Stimulated activated CD4-positive, alpha-beta T cell treated with anti-CD3 and anti-CD28 coated beads, TNF-alpha, amount 100 ng/mL, for 1 hour (primary cell): ENCODE measurements at regions not wholly inside any gene's neighbourhood (a gene's known extent, or its start where the extent isn't known, plus 50 kb on each side); places are given as distances from the start of the nearest gene placed in this dataset.

ENCODE experiments used
- DNase-seq, 3 donors: peaks; one replicate each; pipeline ENCODE4 v3.0.0-alpha.2; 2020; ENCODE audit warnings: low read depth in 3 of 3, low spot score in 1 of 3

DNA sequence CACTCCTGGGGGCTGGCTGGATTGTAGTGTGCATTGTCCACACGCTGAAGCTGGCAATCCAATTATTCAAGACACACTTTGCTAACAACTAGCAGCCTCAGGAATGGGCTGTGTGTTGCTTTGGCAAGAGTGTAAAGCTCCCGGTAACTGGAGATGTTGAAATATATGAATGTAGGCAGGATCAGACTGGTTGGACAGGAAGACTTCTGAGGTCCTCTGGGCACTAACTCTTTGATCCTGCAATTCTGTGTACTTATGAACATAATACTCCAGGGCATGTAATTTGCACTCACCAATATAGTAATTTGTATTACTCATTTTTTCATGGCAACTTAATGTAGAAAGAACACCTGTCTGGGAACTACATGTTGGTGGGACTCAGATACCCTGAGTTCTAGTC, 106.7 kb upstream of the SLC28A3 start:
- DNase-seq, result no peak

DNA sequence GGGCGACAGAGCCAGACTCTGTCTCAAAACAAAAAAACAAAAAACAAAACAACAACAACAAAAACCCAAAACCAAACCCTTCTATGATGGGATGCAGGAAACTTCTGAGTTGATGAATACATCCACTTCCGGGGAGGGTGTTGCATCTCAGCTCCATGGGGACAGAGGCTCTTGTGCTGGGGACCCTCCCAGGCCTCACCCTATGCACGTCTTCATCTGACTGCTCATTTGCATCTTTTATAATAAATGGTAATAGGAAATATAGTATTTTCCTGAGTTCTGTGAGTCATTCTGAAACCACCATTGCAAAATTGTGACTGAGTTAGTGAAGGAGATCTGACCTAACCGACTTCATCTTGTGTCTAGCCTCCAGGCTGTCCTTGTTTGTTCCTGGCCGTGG, 109.5 kb upstream of the SLC28A3 start:
- no peak for DNase-seq

DNA sequence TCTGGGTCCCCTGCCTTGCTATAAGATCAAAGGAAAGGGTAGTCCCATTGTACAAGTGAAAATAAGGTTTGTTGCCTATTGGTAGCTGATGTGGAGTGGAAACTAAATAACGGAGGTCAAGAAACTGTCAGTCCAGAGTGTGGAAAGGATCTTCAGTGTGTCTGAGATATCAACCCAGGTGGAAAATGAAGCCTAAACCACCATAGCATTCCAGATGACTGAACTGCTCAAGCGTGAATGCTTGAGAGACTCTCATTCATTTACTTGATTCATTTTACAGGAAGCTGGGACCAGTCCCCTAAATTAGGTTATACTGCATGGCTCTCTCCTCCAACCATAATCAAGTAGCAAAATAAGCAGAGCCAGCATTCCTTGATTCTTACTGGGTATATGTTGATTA, 116.0 kb upstream of the SLC28A3 start:
- no peak for DNase-seq

DNA sequence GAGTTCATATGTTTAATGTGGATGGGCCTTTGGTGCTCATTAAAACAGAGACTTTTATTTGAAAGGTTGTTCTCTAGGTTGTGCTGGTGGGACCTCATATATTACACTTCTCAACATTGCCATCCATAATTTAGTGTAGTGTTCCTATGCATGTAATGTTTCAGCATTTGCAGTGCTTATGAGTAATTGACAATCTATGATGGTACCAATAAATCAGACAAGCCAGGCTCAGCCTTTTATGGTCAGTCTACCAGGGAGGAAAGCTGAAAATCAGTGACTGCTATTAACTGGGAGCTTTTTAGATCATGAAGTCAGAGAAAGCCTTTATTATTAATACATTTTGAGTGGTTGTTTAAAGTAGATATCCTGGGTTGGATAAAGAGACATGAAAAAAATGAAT, 120.1 kb upstream of the SLC28A3 start:
- DNase-seq, result no peak

DNA sequence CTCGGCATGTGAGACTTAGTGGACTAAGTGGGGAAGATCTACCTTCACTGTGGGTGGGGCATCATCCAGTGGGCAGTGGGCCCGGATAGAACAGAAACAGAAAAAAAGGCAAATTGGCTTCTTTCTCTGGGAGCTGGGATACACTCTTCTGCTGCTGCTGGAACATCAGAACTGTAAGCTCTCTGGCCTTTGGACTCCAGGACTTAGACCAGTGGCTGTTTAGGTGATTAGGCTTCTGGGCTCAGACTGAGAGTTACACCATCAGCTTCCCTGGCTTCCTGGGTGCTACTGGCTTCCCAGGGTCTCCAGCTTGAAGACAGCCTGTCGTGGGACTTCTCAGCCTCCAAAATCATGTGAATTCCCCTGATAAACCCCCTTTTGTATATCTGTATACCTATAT, 122.7 kb upstream of the SLC28A3 start:
- no peak for DNase-seq

DNA sequence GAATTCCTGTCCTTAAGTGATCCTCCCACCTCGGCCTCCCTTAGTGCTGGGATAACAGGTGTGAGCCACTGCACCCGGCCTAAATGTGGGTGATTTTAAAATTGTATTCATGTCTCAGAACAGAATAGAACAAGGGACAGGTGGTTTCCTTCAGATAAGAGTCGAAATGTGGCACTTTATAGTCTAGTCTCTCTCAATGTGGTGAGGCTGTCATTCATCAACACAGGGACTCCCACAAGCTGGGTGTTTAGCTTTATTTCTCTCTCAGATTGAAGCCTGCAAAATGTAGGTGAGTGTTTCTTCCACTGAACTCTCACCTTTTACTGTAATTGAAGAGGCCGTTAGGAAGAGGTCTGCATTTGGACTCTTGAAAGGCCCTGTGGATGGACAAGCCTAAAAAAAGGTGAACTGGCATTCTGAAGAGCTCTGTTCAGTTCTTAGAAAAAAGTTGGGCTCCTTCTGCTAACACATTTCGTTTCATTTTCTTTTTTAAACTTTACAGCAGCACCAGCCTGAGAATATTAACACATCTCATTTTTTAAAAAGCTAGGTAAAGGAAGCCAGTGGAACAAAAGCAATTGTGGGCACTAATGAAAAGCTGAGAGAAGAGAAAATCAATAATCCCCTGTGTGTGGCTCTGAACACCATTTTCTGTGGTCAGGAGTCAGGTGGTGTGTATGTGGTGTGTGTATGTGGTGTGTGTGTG, 126.2 kb upstream of the SLC28A3 start:
- no peak for DNase-seq

DNA sequence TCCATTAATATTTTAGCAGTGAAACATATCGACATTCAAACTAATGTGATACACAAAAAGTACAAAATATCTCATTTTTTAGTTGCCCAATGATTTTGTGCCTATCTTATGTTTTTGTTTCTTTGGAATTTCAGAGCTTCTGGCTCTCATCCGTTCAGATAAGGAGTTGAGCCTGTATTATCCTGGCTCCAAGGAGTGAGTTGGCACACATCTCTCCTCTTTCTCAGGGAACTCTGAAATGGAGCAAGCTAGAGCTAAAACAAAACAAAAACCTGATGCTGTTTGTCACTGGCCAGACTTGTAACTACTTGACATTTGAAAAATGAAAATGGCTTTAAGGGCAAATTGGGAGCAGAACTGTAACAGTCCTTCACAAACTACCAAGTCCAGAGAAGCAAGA, 131.3 kb upstream of the SLC28A3 start:
- DNase-seq, result no peak

DNA sequence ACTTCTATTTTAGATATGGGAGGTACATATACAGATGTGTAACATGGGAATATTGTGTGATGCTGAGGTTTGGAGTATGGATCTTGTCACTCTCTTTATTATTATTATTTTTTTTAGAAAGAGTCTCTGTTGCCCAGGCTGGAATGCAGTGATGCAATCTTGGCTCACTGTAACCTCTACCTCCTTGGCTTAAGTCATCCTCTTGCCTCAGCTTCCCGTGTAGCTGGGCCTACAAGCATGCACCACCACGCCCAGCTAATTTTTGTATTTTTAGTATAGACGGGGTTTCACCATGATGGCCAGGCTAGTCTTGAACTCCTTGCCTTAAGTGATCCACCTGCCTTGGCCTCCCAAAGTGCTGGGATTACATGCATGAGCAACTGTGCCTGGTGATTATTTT, 138.4 kb upstream of the SLC28A3 start:
- no peak for DNase-seq

DNA sequence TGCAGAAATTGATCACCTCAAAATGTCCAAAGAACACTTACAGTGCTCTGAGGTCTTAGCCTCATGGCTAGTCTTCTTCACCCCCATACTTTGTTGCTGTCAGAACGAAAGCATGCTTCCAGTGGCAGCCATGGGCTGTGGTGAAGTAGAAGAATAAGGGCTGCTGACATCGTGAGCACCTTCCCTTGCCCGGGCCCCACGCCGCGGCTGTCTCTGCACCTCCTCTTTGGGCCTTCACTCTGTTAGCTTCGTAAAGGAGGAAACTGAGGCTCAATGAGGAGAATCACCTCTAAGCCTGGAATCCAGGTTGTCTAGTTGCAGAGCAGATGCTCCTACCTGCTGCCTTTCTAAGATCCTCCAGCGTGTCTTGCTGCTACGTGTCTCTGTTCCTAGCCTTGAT, 139.5 kb upstream of the SLC28A3 start:
- DNase-seq, result no peak

DNA sequence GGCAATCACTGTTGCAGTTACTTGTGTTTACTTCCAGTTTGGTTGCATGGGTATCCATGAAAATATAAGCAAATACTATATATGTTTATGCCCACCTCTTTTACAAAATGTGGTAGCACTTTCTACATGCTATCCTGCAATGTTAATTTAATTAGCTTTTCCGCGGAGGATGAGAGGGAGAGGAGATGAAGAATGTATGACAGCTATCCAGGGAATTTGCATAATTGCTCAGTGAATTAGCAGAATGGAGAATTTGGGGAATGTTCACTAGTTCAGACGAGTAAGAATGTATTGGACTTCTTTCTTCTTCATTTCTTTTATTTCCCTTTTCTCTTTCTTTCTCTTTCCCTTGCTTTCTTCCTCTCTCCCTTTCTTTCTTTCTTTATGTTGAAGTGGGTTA, 140.7 kb upstream of the SLC28A3 start:
- DNase-seq, result no peak

DNA sequence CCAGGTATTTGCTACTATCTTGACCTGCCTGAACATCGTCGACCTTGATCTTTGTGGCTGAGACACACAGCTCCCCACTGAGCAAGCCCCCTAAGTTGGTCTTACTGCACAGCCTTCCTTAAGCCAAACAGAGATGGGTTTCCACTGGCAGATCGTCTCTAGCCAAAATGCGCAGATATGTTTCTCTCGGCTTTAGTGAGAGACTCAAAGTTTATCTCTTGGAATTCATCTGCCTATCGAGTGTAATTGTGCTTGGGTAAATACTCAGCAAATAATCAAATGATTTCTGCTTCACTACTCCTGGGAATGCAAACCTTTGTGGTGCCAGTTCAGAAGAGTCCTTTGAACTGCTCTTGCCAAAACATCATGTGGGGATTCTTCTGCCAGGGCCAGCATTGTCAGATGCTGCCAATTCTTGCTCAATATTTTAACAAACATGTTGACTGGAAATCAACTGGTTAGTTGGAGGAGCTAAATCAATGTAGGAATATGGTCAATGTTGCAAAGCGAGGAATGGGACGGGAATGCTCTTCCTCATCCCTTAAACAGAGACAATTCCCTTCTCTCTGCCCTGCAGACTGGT, 141.2 kb upstream of the SLC28A3 start:
- no peak for DNase-seq

DNA sequence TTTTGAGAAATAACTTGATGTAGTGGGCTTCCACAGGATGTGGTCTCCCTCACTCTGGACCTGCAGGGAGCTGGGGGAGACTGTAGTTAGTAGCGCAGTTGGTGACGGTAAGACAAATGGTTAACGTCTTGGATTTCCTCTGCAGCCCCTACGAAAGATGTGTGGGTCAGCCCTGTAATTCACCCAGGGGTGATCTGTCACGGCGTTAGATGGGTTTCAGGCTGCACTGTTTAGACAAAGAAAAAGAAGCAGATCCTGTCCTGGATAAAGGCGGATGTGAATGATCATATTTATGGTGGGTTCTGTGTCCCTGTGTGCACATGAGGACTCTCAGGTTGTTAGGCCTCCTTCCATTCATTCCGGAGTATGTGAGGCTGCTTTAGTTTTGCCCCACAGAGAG, 142.0 kb upstream of the SLC28A3 start:
- DNase-seq, result no peak

DNA sequence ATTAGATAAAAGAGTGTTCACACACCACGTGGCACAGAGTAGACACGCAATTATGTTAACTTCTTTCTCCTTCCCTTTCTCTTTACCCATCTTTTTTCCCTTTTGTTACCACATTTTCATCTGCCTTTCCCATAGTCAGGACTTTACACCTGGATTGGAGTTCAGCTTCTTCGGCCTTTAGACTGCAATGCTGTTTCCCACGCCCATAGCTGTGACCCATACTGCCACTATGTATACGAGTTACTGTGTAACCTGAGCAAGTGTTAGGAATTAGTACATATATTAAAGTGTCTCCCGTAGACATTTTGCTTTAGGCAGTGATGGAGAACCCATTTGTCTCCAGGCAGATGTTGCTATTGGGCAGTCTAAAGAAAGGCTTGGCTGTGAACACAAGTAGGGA, 143.6 kb upstream of the SLC28A3 start:
- no peak for DNase-seq

DNA sequence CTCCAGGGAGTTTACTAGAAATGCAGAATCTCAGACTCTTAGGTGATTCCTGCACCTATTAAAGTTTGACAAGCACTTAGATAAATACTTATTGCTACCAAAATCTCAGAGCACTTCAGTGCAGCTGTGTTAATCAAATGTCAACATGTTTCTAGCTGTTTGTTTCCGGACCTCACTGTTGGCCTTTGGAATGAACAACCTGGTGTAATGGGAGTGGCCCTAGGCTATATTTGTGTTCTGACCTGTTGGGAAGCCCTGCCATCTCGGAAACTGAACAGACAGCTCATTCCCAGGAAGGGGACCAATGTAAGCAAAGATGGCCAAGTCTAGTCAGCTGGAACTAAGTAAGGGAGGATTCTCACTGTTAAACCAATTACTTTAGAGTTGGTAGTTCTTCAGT, 145.0 kb upstream of the SLC28A3 start:
- DNase-seq, result no peak

DNA sequence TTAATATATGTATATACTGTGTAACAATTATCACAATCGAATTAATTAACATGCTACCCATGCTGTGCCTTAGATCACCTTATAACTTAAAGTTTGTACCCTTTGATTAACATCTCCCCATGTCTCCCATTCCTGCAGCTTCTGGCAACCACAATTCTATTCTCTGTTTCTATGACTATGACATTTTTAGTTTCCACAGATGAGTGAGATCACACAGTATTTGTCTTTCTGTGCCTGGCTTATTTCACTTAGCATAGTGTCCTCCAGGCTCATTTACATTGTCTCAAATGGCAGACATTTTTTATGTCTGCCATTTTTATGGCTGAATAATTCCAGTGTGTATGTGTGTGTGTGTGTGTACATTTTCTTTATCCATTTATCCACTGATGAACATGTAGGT, 146.1 kb upstream of the SLC28A3 start:
- no peak for DNase-seq

DNA sequence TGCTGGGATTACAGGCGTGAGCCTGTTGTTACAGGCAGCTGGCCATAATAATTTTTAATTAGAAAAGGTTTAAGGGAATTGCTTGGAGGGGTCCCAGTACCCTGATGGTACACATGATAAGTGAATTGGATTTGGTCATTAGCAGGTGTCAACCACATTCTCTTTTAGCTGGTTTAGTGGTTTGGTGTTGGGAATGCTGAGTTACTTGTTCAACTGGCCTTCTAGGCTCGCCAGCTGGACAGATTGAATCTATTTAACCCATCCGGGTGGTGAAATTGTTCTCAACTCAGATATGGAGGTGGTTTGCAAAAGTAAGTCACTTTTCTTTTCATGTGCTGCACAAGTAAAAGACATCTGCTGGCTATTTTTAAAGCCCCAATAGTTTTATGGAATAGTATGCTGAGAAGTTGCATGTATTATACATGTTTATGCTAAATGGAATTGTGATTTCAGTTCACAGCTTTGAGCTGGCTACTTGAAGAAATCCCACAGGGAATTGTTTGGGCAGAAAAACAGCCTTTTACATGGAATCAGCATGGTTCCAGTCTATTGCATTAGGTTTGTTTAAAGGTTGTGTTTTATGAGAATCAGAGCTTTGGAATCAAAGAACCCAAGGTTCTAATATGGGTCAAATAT, 149.8 kb upstream of the SLC28A3 start:
- no peak for DNase-seq

DNA sequence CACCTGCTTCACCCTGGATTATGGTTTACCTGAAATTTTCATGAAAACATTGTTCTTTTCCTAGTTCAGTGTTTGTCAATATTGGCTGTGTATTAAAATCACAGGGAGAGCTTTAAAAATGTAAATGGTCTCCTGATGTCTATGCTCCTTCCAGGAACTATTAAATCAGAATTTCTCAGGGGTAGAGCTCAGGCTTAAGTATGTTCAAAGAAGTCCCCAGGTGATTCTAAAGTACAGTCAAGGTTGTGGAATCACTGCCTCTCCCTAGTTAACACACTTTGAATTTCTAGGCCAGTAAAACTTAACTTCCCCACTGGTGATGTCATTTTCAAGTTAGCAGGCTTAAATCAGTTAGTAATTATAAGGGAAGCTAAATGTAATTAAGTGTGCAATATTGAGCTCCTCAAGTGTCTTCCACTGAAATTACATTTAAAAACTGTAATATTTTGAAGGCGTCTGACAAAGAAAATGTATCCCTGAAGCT, 150.3 kb upstream of the SLC28A3 start:
- no peak for DNase-seq

DNA sequence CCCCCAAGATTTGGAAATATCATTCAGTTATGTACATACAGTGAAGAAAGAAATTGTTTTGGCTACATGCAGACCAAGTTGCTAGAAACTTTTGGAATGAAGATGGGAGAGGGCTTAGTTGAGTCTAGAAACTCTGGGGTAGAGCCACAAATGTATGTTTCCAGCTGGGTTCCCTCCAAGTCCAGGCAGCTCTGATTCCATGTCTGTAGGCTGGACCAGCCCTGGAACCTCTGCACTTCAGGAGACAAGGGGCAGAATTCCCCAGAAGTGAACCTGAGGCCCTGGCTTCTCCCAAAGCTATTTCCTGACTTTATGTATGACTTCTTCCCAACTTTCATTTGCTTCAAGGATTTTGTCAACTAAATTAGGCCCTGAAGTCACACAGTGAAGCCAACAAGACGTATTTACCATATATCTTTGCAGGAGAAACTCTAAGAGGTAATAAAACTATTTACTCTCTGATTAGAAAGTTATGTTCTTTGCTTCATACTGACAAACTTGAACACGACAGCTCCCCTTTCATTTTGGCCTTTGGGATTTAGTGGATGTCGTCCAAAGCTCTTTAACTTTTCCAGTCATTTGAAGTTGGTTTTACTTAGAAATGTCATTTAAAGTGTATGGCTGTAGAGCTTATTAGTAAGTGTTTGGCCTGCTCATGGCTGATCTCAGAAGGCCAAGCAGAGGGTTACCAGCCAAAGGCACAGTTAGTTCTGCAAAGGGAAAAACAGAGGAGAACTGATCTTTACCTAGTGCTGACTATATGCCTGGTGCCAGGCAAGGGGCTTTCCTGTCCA, 152.0 kb upstream of the SLC28A3 start:
- DNase-seq, result no peak

DNA sequence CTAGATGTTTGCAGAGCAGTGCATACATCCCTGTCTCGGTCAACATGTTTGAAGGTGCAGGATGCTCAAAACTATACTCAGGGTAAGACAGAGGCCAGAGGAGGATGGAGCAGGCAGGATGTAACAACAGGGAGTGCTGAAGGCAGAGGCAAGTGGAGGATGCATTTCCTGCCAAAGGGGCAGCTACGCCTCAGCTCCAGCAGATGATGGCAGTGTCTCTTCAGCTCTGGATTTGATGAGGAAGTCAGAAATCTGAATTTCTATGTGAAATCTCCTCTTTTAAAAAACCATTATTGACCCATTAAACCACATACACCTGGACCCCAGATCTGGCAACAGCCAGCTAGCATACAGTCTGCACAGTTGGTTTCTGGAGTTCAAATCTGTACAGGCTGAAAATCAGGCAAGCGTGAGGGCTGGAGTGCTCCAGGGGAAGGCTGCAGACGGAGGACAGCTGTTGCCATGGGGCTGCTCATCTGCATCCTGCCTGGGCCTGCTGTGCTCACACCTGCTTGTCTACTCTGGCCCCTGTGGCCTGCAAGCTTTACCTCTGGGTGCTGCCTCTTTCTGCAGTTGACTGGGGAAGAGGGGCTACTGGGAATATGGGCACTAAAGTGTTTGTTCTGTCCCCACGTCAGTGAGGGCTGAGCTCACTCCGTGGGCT, 152.9 kb upstream of the SLC28A3 start:
- DNase-seq, result no peak

DNA sequence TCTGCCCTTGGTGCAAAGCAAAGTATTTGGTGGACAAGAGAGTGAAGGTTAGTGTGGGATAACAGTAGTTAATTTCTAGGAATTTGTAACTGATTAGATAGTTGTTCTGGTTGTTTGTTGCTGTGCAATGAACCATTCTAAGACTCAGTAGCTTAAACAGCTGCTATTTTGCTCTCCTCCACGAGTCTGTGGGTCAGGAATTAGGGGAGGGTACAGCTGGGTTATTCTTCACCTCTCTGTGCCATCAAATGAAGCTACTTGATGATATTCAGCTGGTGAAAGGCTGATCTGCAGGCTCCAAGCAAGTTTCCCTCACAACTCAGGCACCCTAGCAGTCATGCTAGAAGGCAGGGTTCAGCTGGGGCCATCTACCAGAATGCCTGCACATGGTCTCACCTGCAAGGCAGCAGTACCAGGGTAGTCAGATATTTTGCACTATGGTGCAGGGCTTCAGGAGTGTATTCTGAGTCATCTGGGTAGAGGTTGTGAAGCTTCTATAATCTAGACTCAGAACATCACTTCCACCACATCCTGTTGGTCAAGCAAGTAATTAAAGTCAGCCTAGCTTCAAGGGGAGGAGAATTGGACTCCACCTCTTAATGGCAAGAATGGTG, 159.5 kb upstream of the SLC28A3 start:
- no peak for DNase-seq

DNA sequence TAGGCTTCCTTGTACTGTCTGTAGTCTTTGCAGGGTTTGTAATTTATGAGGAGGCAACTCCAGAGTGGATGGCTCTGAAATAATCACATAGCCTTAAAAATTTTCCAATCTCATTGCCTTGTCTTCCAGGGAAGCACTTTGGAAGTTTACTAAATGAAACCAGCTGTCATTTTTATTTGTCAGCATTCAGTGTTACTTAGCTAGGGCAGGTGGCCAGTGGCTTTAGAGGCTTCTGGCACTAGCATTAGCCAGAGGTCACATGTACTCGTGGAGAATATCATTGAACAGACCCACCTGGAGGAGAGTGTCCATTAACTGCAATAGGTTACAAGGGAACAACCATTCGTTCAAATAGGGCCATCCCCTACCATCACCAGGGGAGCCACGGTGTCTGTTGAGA, 160.3 kb upstream of the SLC28A3 start:
- DNase-seq, result no peak
